HG02642 (cell line): ENCODE measurements at regions not wholly inside any gene's neighbourhood (a gene's known extent, or its start where the extent isn't known, plus 50 kb on each side); places are given as distances from the start of the nearest gene placed in this dataset.
"Not testable (repeated sequence)": the region's sequence is repeated elsewhere in the genome, so short reads cannot be mapped to it uniquely, and the experiment has no call there.

Experiments used
- ATAC-seq: cut with Tn5 transposase; IDR thresholded peaks from one replicate; pipeline ENCODE4 v1.9.1; 2021; ENCODE audit warnings: mild to moderate bottlenecking; ENCODE audit not compliant: unreplicated experiment, poor library complexity

DNA sequence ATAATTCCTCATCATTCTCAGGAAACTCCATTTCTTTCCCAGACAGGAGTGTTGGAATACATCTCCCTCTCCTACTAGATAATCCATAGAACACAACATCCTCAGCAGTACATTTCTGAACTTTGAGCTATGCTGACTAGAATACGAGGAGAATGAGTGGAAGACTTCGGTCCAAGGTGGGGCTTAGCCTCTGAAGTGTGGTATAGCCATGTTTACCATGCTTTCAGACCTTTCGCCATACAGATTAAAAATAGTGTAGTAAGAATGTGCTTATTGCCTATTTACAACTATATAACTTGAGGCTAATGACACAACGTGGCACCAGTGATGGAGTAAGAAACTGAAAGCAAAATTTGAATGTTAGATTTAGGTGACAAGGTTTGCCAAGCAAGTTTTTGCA lies 184.5 kb upstream of the KRR1 start:
- no peak for ATAC-seq

DNA sequence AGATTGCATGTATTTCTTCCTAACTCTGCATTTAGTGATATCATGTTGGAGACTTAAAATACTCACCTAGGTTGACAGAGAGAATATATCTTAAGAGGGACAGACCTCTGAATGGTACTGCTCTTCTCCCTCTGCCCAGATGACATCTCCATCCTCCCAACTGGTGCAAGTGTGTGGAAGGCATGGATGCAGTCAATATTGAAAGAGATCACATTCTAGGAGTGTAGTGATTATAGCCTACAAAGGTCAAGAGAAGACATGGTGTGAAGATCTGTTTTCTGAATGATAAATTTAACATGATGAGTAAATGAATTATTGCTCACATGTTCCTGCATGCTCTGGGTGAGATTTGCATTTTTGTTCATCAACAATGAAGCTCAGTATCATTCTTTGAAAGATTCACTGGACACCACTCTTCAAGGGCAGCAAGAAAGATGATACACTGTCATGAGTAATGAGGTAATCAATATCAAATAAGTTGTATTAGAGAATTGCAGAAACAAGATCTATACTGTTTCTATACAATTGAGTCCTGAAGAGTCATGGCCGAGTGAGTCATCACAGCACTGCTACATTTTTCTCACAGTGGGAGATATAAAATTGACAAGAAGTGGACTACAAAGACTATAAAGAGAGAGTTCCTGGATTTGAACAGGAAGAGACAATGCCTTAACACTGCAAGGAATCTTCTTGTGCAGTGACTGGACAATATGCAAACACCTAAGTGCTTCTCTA lies 183.3 kb upstream of the KRR1 start:
- ATAC-seq, result no peak

DNA sequence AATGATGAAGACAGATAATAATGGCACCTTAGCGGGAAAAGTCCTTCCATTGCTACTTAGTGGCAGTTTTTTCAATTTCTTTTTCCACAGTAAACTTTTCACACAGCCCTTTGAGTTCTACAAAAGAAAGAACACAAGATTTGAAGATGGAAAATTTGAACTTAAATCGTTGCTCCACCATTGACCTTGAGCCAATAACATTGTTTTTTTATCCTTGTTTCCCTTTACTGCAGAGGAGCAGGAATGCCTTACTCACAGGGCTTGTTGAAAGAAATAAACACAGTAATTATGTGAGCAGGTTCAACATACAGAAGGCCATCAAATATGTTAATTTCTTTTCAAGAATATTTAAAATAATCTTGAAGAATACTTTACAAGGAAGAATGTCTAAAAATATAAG lies 181.5 kb upstream of the KRR1 start:
- no peak for ATAC-seq

DNA sequence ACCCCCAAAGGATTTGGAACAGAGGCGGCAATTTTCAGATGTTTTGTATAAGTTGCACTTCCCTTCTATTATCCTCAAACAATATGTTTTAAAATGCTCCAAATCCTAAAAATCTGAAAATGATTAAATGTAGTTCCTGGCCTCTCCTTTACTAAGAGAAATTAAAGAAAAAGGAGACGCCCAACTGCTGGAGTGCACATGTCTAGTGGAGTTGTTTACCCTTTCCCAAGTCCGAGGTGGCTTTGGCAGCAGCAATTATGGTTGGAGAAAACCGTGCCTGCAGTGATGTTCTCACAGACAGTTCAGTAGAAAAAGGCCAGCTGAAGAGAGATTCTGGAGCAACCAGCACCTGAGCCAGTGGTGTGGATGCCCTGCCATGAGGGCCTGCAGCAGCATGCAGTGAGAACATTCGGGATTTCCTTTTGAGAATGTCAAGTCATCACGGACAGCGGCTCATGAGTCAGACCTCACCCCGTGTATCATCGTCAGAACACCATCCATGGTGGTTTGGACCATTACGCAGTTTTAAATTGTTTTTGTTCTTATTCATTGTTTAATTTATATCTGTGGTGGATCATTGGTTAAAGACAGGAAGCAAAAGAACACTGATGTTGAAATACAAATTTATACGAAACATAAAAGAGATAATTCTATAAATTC lies 179.0 kb upstream of the KRR1 start:
- ATAC-seq, result no peak

DNA sequence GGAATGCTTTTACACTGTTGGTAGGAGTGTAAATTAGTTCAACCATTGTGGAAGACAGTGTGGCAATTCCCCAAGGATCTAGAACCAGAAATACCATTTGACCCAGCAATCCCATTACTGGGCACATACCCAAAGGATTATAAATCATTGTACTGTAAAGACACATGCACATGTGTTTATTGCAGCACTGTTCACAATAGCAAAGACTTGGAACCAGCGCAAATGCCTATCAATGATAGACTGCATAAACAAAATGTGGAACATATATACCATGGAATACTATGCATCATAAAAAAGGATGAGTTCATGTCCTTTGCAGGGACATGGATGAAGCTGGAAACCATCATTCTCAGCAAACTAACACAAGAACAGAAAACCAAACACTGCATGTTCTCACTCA lies 174.8 kb upstream of the KRR1 start:
- not testable (repeated sequence) for ATAC-seq

DNA sequence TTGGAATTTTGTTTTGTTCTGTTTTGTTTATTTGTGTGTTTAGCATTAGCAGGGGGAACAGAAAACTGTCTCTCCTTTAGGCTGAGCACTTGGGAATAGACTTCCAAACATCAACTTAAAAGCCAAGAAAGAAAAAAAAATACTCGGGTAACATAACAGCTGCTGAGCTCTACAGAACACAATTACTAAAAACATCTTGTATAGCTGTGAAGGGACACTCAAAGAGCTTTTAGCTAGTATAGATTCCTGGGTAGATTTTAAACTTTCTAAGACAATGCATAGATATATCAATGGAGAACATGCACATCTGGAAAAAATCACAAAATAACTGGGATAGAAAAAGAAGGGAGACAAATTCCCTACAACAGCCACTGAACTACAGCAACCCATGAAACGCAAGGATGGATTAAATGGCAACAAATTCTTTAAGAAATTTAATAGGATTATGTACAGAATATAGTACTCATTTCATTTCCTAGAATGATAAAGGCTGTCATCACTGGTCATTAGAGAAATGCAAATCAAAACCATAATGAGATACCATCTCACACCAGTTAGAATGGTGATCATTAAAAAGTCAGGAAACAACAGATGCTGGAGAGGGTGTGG lies 174.3 kb upstream of the KRR1 start:
- ATAC-seq, result no peak

DNA sequence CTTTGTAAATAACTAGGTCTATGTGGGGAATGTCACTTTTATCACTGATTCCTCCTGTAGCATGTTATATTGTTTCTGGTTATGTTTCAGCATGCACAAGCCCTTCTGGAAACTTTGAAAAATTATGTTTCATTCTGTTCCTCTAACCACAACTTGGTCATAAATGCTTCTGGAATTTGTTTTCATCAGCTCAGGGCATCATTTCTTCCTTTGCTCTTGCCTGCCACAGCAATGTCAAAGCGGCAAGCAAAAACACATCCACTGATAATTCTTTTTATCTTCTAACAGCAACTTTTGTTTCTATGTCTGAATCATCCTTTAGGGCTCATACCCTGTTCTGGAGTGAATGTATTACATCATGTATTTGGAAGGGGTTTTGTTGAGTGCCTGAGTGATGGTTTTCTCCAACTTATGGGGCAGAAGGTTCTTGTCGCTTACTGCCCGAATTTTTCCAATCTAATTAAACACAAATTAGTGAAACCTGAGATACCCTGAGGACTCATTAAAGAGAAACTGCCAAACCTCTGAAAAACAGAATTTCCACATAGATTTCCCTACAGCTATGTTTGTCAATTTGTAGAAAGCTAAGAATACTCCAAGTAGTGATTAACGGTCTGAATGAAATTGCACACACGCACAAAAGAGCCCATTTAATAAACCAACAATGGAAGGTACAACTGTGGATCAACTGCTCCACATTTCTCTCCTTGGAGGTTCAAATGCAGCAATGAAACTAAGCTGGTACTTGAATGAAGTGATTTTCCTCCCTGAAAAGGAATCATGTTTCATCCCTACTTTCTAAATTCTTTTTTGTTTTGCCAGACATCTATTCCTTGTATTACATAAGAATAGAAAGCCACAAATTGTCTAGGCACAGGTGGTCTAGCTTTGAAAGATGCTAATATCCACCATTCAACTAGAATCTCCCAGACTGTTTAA lies 173.5 kb upstream of the KRR1 start:
- no peak for ATAC-seq

DNA sequence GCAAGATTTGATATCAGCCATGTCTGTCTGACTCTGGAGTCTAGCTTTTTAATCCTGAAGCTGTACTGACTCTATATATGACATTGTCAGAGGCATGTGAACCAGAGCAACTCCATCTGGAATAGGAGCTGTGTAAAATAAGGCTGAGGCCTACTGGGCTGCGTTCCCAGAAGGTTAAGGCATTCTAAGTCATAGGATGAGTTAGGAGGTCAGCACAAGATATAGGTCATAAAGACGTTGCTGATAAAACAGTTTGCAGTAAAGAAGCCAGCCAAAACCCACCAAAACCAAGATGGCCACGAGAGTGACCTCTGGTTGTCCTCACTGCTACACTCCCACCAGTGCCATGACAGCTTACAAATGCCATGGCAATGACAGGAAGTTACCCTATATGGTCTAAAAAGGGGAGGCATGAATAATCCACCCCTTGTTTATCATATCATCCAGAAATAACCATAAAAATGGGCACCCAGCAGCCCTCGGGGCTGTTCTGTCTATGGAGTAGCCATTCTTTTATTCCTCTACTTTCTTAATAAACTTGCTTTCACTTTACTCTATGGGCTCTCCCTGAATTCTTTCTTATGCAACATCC lies 172.7 kb upstream of the KRR1 start:
- ATAC-seq, result not testable (repeated sequence)

DNA sequence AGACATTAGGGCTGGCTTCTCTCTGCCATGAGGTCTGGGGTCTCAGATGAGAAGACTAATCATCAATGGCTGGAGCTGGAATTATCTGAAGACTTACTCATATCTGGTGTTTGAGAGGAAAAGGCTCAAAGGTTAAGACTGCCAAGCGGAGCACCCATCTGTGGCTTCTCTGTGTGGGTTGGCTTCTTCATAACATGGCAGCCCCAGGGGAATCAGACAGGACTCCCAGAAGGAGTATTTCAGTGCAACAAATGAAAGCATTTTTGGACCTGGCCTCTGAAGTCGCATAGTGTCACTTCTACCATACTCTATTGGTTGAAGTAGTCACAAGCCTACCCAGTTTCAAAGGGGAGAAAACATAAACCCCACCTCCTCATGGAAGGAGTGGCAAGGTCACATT lies 171.8 kb upstream of the KRR1 start:
- ATAC-seq, result no peak

DNA sequence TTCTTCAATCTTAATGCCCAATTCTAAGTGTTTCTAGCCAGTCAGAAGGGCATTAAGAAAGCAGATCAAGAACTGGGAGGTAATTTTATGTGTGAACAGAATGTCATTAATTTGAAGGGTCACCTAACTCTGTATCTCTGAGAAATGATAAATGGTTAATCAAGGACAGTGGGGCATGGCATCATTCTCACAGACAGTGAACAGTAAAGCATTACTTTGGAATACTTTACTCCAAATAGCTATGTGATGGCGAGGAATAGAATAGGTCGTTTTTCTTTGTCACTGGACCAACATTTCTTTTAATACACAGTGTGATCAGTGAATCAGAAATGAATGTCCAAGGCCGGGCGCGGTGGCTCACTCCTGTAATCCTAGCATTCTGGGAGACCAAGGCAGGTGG lies 166.1 kb upstream of the KRR1 start:
- ATAC-seq, result no peak

DNA sequence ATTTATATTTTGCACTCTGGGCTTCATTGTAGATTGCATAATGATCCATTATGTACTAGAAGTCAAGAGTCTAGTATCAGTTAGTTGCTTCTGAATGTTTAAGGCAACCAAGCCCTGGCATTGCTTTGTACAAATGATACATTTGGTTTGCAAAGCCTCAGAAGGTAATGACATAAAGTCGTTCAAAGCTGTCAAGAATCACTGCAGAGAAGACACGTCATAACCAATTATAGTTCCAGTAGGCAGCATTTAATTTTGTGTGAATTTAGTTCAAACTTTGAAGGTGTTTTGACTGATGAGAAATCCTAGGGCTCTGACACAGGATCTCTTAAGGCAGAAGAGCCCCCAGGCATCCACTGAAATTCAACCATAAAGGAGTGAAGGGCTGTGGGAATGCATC lies 163.0 kb upstream of the KRR1 start:
- ATAC-seq, result no peak

DNA sequence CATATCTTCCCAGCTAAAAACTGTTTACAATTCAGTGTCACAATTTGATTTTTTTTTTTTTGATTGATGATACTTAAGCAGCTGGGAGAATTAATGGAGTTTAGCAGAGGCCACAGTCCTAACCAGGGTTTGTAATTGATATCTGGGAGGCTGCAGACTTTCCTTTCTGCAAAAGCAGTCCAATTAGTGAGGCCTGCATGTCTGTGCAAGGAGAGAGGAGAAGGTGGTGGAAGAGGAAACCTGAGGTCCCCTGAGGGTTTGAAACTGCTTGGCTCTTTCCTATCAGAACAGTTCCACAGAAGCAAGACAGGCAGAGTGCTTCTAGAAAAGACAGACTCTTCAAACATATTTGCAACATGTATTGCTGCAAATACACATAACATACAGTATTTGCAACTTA lies 160.8 kb upstream of the KRR1 start:
- ATAC-seq, result no peak

DNA sequence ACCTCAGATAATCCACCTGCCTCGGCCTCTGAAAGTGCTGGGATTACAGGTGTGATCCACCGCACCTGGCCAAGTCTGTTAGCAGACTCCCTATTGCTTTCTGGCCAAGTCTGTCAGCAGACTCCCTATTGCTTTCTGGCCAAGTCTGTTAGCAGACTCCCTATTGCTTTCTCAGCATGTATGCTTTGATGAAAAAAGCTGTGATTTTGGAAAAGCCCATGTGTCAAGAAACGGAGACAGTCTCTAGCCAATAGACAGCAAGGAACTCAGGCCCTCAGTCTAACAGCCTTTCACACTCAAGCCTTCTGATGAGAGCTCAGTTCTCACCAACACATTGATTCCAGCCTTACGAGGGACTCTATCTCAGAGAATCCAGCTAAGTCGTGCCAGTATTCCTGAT lies 158.8 kb upstream of the KRR1 start:
- ATAC-seq, result no peak

DNA sequence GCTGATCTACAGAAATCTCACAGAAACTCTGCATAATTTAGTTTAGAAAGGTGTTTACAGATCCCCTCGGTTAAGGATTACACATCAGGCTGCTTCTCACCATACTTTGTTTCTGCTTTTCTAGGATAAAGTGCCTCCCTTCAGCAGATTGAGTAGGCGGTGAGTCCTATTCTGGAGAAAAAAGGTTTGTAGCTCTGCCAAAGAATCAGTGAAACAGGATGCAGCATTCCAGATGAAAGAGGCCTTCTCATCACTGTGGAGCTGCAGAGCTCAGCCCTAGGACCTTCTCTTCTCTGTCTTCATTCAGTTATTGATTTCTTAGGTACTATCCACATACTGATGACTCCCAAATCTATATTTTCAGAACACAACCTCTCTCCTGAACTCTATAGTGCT lies 155.5 kb upstream of the KRR1 start:
- no peak for ATAC-seq

DNA sequence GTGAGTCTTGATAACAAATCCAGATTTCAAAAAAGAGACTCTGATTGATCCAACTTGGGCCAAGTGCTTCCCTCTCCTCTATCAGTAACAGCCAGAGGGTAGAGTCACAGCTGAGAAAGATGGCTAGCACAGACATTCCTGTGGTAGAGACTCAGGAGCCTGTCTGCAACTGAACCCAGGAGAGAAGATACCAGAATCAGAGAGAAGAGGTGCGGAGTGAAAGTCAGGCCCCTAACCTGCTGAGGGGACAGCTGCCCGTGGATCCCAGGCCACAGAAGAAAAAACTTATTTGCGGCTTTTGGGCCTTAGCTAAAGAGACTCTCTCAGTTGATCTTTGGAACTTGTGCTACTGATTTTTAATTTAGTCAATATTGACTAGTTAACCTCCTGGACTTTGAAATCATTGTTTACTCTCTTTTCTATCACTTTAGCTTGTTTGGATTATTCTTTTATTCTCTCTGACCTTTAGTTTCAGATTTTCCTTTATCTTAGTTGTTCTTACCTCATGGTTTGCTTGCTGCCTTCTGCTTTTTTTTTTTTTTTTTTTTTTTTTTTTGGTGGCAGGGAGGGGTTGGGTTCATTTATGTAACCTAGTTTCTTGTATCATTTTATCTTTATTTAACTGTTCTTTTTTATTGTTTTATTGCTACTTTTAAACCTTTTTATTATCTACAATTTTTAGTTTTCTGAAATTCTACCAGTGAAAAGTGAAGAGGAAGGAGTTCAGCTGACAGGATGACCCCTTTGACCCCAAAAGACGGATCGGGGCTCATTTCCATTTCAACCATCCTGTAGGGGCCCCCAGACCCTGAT lies 154.9 kb upstream of the KRR1 start:
- no peak for ATAC-seq

DNA sequence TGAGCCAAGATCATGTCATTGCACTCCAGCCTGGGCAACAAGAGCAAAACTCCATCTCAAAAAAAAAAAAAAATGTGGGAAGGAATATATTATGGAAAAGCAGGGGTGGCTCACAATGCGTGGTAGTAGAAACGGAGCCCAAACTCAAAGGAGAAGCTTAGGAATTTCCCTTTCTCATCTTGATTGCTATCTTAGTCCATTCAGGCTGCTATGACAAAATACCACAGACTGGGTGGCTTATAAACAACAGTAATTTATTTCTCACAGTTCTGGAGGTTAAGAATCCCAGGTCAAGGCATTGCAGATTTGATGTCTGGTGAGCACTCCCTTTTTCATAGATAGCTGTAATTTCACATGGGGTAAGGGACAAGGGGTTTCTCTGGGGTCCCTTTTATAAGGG lies 153.8 kb upstream of the KRR1 start:
- no peak for ATAC-seq

DNA sequence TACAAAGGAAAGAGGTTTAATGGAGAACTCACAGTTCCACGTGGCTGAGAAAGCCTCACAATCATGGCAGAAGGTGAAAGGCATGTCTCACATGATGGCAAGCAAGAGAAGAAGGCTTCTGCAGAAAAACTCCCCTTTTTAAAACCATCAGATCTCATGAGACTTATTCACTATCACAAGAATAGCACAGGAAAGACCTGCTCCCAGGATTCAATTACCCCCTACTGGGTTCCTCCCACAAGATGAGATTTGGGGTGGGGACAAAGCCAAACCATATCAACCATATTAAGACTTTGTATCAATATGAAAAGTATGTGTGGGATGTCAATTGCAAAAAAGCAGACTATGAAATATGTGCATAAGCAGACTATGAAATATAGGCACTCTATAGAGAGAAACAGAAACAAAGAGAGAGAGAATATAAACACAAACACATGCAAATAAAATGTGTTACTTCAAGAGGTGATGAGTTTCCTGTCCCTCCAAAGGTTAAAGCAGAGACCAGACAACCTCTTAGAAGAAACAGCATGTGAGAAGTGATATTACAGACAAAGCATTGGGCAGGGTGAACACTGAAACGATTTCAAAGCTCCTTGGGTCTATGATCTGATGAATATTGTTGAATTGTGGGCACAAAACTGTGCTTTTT lies 151.2 kb upstream of the KRR1 start:
- no peak for ATAC-seq

DNA sequence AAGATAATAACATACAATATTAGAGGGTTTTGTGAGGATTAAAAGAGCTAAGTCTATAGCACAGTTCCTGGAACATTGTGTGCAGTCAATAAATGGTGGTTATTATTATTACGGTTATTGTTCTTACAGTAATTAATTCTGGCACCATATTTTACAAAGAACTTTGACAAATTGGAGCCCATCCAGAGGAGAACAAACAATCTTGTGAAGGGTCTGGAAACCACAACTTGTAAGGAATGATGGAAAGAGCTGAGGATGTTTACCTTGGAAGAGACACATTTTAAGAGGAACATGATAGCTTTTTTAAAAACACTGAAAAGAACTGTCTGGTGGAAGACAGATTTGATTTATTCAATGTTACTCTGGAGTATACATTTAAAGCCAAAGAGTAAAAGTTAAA lies 150.5 kb upstream of the KRR1 start:
- ATAC-seq, result no peak

DNA sequence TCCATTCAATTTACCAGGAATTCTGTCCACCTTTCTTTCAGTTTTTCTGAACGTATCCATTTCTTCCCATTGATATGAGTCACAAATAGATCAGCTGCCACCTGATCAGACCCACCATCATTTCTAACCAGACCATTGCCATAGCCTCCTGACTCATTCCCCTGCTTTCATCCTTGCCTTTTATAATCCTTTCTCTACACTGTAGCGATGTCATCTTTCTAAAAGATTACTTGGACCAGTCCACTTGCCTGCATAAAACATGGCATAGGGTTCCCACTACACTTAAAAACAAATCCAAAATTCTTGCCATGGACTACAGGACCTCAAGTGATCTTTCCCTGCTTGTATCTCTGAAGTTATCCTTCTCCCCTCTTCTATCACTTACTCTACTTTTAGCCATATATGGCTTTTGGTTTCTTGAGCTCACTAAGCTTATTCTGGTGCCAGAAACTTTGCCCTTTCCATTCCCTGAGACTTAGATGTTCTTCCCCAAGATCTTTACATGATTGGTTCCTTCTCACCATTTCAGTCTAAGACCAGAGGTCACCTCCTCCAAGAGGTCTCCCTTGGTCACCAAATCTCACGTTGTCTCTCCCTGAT lies 149.5 kb upstream of the KRR1 start:
- no peak for ATAC-seq
